ENCODE measurements at regions not wholly inside any gene's neighbourhood (a gene's known extent, or its start where the extent isn't known, plus 50 kb on each side); places are given as distances from the start of the nearest gene placed in this dataset.

DNA sequence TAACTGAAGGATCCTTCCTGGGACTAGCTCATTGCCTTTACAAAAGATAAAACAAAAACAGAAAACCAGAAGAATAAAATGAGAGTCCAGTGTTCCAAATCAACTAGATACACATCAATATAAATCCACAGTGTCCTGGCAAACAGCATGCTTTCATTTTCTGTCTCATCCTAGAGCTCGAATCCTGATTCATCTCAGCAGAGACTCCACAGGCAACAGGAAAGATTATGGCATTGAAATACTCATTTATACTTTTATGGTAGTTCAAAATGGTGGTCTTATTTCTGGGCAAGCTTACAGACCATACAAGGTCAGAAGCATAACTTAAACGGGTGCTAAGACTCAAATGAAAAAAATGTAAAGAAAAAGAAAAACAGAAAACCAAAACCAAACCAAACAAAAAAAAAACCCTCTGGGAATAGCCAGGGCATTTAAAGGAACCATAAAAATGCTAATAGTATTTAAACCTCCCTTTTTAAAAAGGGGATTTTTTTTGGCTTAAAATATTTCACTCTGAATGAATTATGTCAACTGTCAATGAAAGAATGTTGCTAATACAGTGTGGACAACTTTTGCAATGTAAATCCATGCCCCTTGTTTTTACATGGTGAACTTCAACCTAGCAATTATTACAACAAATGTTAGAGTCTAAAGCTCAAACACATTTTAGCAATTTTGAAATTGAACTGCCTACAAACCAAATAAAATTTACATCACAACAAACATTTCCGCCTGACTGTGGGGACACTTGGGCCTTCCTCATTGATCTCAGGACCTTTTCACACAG, 57.9 kb downstream of the GPR101 start:
- Histone ChIP-seq H3K9me3 (ENCODE audit: control insufficient read depth in 2 of 2, insufficient read depth in 1 of 2, low read depth in 1 of 2, low read length in 1 of 2) (no peaks in the 10 kb centered on the region), H3K36me3 (ENCODE audit: control insufficient read depth in 2 of 2, insufficient read depth in 2 of 2, low read length in 1 of 2) (no peaks in the 10 kb centered on the region), H3K27ac (ENCODE audit: low read depth in 2 of 2, low read length in 1 of 2) (no peak overlapping the region), H3K4me1 (ENCODE audit: control insufficient read depth in 2 of 2, insufficient read depth in 2 of 2, low read length in 1 of 2) (no peaks in the 10 kb centered on the region), H3K27me3 (ENCODE audit: control insufficient read depth in 1 of 2, insufficient read depth in 2 of 2, low read length in 2 of 2) (no peaks in the 10 kb centered on the region), H3K4me3 (ENCODE audit: low read depth in 1 of 2, low read length in 2 of 2) (no peak overlapping the region)
- WGBS, 2 donors = 65 to 67% methylated on average over 3 of the region's 3 CpGs

DNA sequence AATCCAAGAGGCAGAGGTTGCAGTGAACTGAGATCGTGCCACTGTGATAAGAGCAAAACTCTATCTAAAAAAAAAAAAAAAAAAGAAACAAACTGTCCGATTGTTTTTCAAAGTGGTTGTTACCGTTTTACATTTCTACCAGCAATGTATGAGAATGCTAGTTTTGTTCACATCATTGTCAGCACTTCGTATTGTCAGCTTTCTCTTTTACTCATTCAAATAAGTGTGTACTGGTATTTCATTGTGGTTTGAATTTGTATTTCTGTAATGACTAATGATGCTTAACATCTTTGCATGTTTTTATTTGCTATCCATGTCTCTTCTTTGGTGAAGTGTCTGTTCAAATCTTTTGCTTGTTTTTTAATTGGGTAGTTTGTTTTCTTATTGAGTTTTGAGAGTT, 65.8 kb downstream of the GPR101 start:
- Histone ChIP-seq H3K27me3 (ENCODE audit: control insufficient read depth in 1 of 2, insufficient read depth in 2 of 2, low read length in 2 of 2) (no peaks in the 10 kb centered on the region), H3K9me3 (ENCODE audit: control insufficient read depth in 2 of 2, insufficient read depth in 1 of 2, low read depth in 1 of 2, low read length in 1 of 2) (no peaks in the 10 kb centered on the region), H3K36me3 (ENCODE audit: control insufficient read depth in 2 of 2, insufficient read depth in 2 of 2, low read length in 1 of 2) (no peaks in the 10 kb centered on the region), H3K4me1 (ENCODE audit: control insufficient read depth in 2 of 2, insufficient read depth in 2 of 2, low read length in 1 of 2) (no peaks in the 10 kb centered on the region), H3K4me3 (ENCODE audit: low read depth in 1 of 2, low read length in 2 of 2) (no peak overlapping the region), H3K27ac (ENCODE audit: low read depth in 2 of 2, low read length in 1 of 2) (no peak overlapping the region)
- WGBS, 2 donors = 83 to 91% methylated on average over 4 of the region's 4 CpGs

DNA sequence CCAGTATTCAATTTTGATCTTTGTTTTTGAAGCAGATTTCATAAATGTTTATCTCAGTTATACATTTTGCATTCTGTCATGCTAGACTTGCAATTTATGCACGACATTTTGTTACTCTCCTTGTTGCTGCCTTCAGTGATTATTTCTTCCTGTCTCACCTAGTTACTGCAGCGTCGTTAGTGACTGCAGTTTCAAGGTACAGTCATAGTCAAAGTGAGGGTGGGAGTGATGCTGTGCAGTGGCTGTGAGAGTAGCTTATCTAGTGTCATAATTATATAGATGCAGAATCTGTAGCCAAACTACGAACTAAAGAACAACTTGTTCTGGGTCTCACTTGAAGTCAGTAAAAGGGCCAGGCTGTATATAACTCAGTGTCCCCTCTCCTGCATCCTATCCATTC, 69.8 kb downstream of the GPR101 start:
- no peaks in the 10 kb centered on the region for H3K27me3 ChIP-seq (ENCODE audit: control insufficient read depth in 1 of 2, insufficient read depth in 2 of 2, low read length in 2 of 2)
- no peaks in the 10 kb centered on the region for H3K9me3 ChIP-seq (ENCODE audit: control insufficient read depth in 2 of 2, insufficient read depth in 1 of 2, low read depth in 1 of 2, low read length in 1 of 2)
- no peaks in the 10 kb centered on the region for H3K4me1 ChIP-seq (ENCODE audit: control insufficient read depth in 2 of 2, insufficient read depth in 2 of 2, low read length in 1 of 2)
- no peaks in the 10 kb centered on the region for H3K36me3 ChIP-seq (ENCODE audit: control insufficient read depth in 2 of 2, insufficient read depth in 2 of 2, low read length in 1 of 2)
- H3K27ac ChIP-seq (ENCODE audit: low read depth in 2 of 2, low read length in 1 of 2) = no peak overlapping the region
- no peak overlapping the region for H3K4me3 ChIP-seq (ENCODE audit: low read depth in 1 of 2, low read length in 2 of 2)
- WGBS, 2 donors = 76 to 78% methylated on average over 4 of the region's 4 CpGs

DNA sequence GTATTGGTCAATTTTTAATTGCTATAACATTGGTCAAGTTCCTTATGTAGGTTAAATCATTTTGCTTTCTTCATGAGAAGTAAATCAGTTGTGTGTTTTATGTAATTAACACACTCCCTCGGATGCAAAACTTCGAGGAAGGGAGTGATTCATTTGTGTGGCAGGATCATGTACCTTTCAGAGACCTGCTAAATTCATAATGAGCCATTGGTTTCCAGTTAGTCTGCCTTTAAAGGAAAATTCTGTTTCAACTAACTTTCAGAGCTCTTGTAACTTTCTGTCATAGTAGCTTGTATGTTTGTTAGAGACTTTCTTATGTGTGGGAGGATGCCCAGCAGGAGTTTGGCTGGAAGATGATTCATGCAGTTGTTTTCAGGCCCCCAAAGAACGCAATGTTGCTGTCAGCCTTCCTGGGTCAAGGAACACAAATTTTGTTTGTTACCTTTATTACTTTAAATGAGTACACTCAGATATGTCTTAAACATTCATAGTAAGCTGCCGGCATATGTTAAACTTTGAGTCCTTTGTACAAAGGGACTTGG, 72.1 kb downstream of the GPR101 start:
- Histone ChIP-seq H3K27ac (ENCODE audit: low read depth in 2 of 2, low read length in 1 of 2) (no peak overlapping the region), H3K4me1 (ENCODE audit: control insufficient read depth in 2 of 2, insufficient read depth in 2 of 2, low read length in 1 of 2) (no peaks in the 10 kb centered on the region), H3K9me3 (ENCODE audit: control insufficient read depth in 2 of 2, insufficient read depth in 1 of 2, low read depth in 1 of 2, low read length in 1 of 2) (no peaks in the 10 kb centered on the region), H3K4me3 (ENCODE audit: low read depth in 1 of 2, low read length in 2 of 2) (no peak overlapping the region), H3K27me3 (ENCODE audit: control insufficient read depth in 1 of 2, insufficient read depth in 2 of 2, low read length in 2 of 2) (no peaks in the 10 kb centered on the region), H3K36me3 (ENCODE audit: control insufficient read depth in 2 of 2, insufficient read depth in 2 of 2, low read length in 1 of 2) (no peaks in the 10 kb centered on the region)
- 68 to 77% methylated on average over 4 of the region's 4 CpGs for WGBS, 2 donors

DNA sequence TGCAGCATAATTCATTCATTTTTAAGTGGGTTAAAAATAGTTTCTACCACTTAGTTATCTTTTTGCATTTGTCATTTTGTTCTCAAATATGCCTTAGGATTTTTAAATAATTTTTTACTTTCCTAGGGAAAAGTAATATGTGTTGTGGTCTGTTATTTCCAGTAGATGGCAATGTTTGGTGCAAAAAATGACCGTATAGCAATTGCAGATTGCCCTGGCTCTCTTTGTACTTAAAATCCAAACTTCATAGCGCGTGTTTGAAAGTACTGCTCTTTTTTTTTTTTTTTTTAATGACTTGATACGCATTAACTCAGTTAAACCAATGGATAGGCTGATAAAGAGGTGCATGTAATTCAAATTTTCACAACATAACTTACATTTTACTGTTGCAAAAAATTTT, 74.4 kb upstream of the RBMX start:
- H3K27ac ChIP-seq (ENCODE audit: low read depth in 2 of 2, low read length in 1 of 2) = no peak overlapping the region
- no peaks in the 10 kb centered on the region for H3K36me3 ChIP-seq (ENCODE audit: control insufficient read depth in 2 of 2, insufficient read depth in 2 of 2, low read length in 1 of 2)
- no peak overlapping the region for H3K4me3 ChIP-seq (ENCODE audit: low read depth in 1 of 2, low read length in 2 of 2)
- no peaks in the 10 kb centered on the region for H3K4me1 ChIP-seq (ENCODE audit: control insufficient read depth in 2 of 2, insufficient read depth in 2 of 2, low read length in 1 of 2)
- no peaks in the 10 kb centered on the region for H3K27me3 ChIP-seq (ENCODE audit: control insufficient read depth in 1 of 2, insufficient read depth in 2 of 2, low read length in 2 of 2)
- WGBS, 2 donors = 8 to 12% methylated on average over 4 of the region's 4 CpGs
- H3K9me3 ChIP-seq (ENCODE audit: control insufficient read depth in 2 of 2, insufficient read depth in 1 of 2, low read depth in 1 of 2, low read length in 1 of 2) = no peaks in the 10 kb centered on the region

DNA sequence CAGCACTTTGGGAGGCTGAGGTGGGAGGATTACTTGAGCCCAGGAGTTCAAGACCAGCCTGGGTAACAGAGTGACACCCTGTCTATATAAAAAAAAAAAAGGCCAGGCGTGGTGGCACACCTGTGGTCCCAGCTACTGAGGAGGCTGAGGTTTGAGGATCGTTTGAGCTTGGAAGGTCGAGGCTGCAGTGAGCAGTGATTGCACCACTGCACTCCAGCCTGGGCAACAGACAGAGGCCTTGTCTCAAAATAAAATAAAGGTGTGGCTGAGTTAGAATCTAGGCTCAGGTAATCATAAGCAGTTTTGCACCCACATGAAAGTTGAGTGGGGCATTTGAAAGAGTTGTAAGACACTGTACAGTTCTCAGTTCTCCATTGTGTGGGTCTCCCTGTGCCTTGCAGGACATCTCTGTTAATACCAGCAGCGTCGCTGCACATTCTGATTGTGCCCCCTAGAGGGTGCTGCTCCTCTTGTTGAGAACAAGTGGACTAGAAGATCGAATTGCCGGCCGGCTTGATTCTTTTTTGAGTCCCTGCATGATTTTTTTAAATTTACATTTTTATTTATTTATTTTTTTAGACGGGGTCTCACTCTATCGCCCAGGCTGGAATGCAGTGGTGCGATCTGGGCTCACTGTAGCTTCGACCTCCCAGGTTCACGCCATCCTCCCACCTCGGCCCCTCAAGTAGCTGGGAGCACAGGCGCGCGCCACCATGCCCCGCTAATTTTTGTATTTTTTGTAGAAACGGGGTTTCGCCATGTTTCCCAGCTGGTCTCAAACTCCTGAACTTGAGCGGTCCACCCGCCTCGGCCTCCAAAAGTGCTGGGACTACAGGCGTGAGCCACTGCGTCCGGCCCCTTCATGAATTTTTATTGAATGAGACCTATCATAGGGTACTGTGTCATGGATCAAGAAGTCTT, 73.6 kb upstream of the RBMX start:
- H3K27ac ChIP-seq (ENCODE audit: low read depth in 2 of 2, low read length in 1 of 2) = no peak overlapping the region
- H3K36me3 ChIP-seq (ENCODE audit: control insufficient read depth in 2 of 2, insufficient read depth in 2 of 2, low read length in 1 of 2) = no peaks in the 10 kb centered on the region
- 59 to 65% methylated on average over 26 of the region's 26 CpGs for WGBS, 2 donors
- H3K9me3 ChIP-seq (ENCODE audit: control insufficient read depth in 2 of 2, insufficient read depth in 1 of 2, low read depth in 1 of 2, low read length in 1 of 2) = no peaks in the 10 kb centered on the region
- no peaks in the 10 kb centered on the region for H3K27me3 ChIP-seq (ENCODE audit: control insufficient read depth in 1 of 2, insufficient read depth in 2 of 2, low read length in 2 of 2)
- H3K4me3 ChIP-seq (ENCODE audit: low read depth in 1 of 2, low read length in 2 of 2) = no peak overlapping the region
- no peaks in the 10 kb centered on the region for H3K4me1 ChIP-seq (ENCODE audit: control insufficient read depth in 2 of 2, insufficient read depth in 2 of 2, low read length in 1 of 2)

DNA sequence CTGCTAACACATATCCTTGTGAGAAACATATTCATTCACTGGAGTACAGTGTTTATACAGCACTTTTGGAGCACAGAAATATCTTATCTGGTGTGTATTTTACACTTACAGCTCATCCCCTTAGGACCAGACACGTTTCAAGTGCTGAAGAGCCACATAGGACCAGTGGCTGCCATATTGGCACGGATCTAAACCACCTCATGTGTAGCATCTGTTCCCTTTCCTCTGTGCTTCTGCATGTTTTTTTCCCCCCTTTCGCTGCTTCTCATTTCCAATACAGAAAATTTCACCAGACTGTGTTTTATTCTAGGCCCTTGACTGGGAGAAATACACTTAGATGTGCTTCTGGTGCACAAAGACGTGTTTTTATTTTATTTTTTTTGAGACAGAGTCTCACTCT, 69.7 kb upstream of the RBMX start:
- Histone ChIP-seq H3K27me3 (ENCODE audit: control insufficient read depth in 1 of 2, insufficient read depth in 2 of 2, low read length in 2 of 2) (no peaks in the 10 kb centered on the region), H3K4me3 (ENCODE audit: low read depth in 1 of 2, low read length in 2 of 2) (no peak overlapping the region), H3K36me3 (ENCODE audit: control insufficient read depth in 2 of 2, insufficient read depth in 2 of 2, low read length in 1 of 2) (no peaks in the 10 kb centered on the region), H3K27ac (ENCODE audit: low read depth in 2 of 2, low read length in 1 of 2) (no peak overlapping the region), H3K4me1 (ENCODE audit: control insufficient read depth in 2 of 2, insufficient read depth in 2 of 2, low read length in 1 of 2) (no peaks in the 10 kb centered on the region), H3K9me3 (ENCODE audit: control insufficient read depth in 2 of 2, insufficient read depth in 1 of 2, low read depth in 1 of 2, low read length in 1 of 2) (no peaks in the 10 kb centered on the region)
- WGBS, 2 donors = 73 to 93% methylated on average over 4 of the region's 4 CpGs

DNA sequence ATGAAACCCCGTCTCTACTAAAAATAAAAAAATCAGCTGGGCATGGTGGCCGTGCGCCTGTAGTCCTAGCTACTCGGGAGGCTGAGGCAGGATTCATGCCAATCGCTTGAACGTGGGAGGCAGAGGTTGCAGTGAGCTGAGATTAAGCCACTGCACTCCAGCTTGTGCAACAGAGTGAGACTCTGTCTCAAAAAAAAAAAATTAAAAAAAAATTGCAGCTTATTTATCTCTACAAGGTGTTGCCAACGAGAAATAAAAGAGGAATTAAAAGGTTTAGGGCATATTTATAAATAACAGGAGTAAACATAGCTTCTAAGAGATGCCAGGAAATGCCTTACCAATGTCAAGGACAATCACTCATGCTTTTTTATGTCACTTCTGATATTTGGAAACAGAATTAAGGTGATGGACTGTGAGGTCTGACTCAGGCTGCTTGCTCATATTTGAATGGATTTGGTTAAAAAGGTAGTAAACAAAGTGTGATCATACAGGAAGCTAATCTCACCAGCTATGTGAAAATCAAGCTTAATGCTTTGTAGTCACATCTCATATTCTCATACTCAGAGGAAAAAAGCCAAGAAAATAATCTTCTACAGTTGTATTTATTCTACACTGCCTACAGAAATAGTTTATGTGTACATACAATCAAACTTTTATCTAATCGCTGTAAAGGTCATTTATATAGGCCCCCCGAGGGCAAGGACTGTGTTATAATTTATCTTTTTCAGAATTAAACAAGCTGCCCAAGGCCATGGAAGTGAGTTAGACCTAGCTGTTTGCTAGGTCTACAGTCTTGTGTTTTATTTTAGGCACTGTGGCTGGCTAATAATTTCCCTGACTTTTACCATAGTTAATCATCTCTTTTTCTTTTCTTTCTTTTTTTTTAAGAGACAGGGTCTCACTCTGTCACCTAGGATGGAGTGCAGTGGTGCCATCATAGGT, 61.1 kb upstream of the RBMX start:
- Histone ChIP-seq H3K27ac (ENCODE audit: low read depth in 2 of 2, low read length in 1 of 2) (no peak overlapping the region), H3K36me3 (ENCODE audit: control insufficient read depth in 2 of 2, insufficient read depth in 2 of 2, low read length in 1 of 2) (no peaks in the 10 kb centered on the region), H3K27me3 (ENCODE audit: control insufficient read depth in 1 of 2, insufficient read depth in 2 of 2, low read length in 2 of 2) (no peaks in the 10 kb centered on the region), H3K4me3 (ENCODE audit: low read depth in 1 of 2, low read length in 2 of 2) (no peak overlapping the region), H3K9me3 (ENCODE audit: control insufficient read depth in 2 of 2, insufficient read depth in 1 of 2, low read depth in 1 of 2, low read length in 1 of 2) (no peaks in the 10 kb centered on the region), H3K4me1 (ENCODE audit: control insufficient read depth in 2 of 2, insufficient read depth in 2 of 2, low read length in 1 of 2) (no peaks in the 10 kb centered on the region)
- 71 to 79% methylated on average over 9 of the region's 9 CpGs for WGBS, 2 donors

DNA sequence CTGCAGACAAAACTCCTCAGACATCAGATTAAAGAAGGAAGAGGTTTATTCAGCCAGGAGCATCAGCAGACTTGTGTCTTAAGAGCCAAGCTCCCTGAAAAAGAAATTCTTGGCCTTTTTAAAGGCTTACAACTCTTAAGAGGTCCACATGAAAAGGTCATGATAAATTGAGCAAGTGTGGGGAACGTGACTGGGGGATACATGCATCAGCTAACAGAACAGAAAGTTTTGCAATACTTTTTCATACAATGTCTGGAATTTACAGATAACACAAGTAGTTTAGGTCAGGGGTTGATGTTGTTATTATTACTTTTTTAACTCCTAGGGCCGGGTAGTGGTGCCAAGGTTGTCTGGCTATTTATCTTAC, 55.6 kb upstream of the RBMX start:
- no peak overlapping the region for H3K27ac ChIP-seq (ENCODE audit: low read depth in 2 of 2, low read length in 1 of 2)
- no peaks in the 10 kb centered on the region for H3K9me3 ChIP-seq (ENCODE audit: control insufficient read depth in 2 of 2, insufficient read depth in 1 of 2, low read depth in 1 of 2, low read length in 1 of 2)
- no peaks in the 10 kb centered on the region for H3K4me1 ChIP-seq (ENCODE audit: control insufficient read depth in 2 of 2, insufficient read depth in 2 of 2, low read length in 1 of 2)
- no peaks in the 10 kb centered on the region for H3K27me3 ChIP-seq (ENCODE audit: control insufficient read depth in 1 of 2, insufficient read depth in 2 of 2, low read length in 2 of 2)
- no peaks in the 10 kb centered on the region for H3K36me3 ChIP-seq (ENCODE audit: control insufficient read depth in 2 of 2, insufficient read depth in 2 of 2, low read length in 1 of 2)
- 65 to 69% methylated on average over 2 of the region's 2 CpGs for WGBS, 2 donors
- no peak overlapping the region for H3K4me3 ChIP-seq (ENCODE audit: low read depth in 1 of 2, low read length in 2 of 2)
